IMR-90 (cell line): ENCODE measurements at regions not wholly inside any gene's neighbourhood (a gene's known extent, or its start where the extent isn't known, plus 50 kb on each side); places are given as distances from the start of the nearest gene placed in this dataset.

Experiments
- CEBPB ChIP-seq: IDR thresholded peaks from 2 replicates; pipeline ENCODE4 v1.6.1; 2012; ENCODE audit warnings: low read depth, low read length, improper control_type of control experiment
- CTCF ChIP-seq: conservative IDR thresholded peaks from 2 replicates; pipeline ENCODE4 v1.5.1; 2012; ENCODE audit warnings: mild to moderate bottlenecking, low read depth, low read length, improper control_type of control experiment
- POLR2A ChIP-seq: IDR thresholded peaks from 2 replicates; pipeline ENCODE4 v1.6.1; 2012; ENCODE audit warnings: mild to moderate bottlenecking, low read depth, low read length
- RAD21 ChIP-seq: IDR thresholded peaks from 2 replicates; pipeline ENCODE4 v1.6.1; 2012; ENCODE audit warnings: low read length, improper control_type of control experiment
- RFX5 ChIP-seq: IDR thresholded peaks from 2 replicates; pipeline ENCODE4 v1.8.0; 2012; ENCODE audit warnings: low read depth, mild to moderate bottlenecking, low read length, moderate library complexity

GRCh38 chr9:89799221-89799620, 194.4 kb downstream of the GADD45G start:
- TF ChIP-seq POLR2A: no peak
- TF ChIP-seq RAD21: no peak
- TF ChIP-seq RFX5: no peak
- TF ChIP-seq CTCF: no peak
- TF ChIP-seq CEBPB: no peak
